ENCODE measurements at regions not wholly inside any gene's neighbourhood (a gene's known extent, or its start where the extent isn't known, plus 50 kb on each side); places are given as distances from the start of the nearest gene placed in this dataset.
A peak's percentile ranks its signal among the peaks of the same experiment; 100 is the strongest.
"Not testable (repeated sequence)": the region's sequence is repeated elsewhere in the genome, so short reads cannot be mapped to it uniquely, and the experiment has no call there.

GRCh38 chr14:26655128-26655527, 57.3 kb upstream of the NOVA1 start:
- H3K4me1 ChIP-seq (ENCODE audit: control insufficient read depth, insufficient read depth, low read length): peaks cover 7% of the 10 kb centered on the region
- no peak overlapping the region for H3K4me3 ChIP-seq (ENCODE audit: low read depth, low read length)
- H3K36me3 ChIP-seq (ENCODE audit: control insufficient read depth, insufficient read depth, low read length): no peaks in the 10 kb centered on the region
- H3K27me3 ChIP-seq (ENCODE audit: control insufficient read depth, insufficient read depth, low read length): no peaks in the 10 kb centered on the region
- H3K9ac ChIP-seq (ENCODE audit: low read depth, low read length): no peak overlapping the region
- no peaks in the 10 kb centered on the region for H3K9me3 ChIP-seq (ENCODE audit: control insufficient read depth, insufficient read depth, low read length)

GRCh38 chr14:26663506-26663905, 65.7 kb upstream of the NOVA1 start:
- Histone ChIP-seq H3K9me3 (ENCODE audit: control insufficient read depth, insufficient read depth, low read length) (no peaks in the 10 kb centered on the region), H3K4me3 (ENCODE audit: low read depth, low read length) (no peak overlapping the region)

GRCh38 chr14:26678732-26679420, 81.0 kb upstream of the NOVA1 start:
- H3K9me3 ChIP-seq (ENCODE audit: control insufficient read depth, insufficient read depth, low read length); H3K4me1 ChIP-seq (ENCODE audit: control insufficient read depth, insufficient read depth, low read length); H3K36me3 ChIP-seq (ENCODE audit: control insufficient read depth, insufficient read depth, low read length); H3K9ac ChIP-seq (ENCODE audit: low read depth, low read length); H3K27me3 ChIP-seq (ENCODE audit: control insufficient read depth, insufficient read depth, low read length): not testable (repeated sequence)
- peak overlapping the region; percentile 23 for H3K4me3 ChIP-seq (ENCODE audit: low read depth, low read length)

More at GRCh38 chr14:26663506-26663905, 65.7 kb upstream of the NOVA1 start:
- Histone ChIP-seq H3K4me1 (ENCODE audit: control insufficient read depth, insufficient read depth, low read length) (no peaks in the 10 kb centered on the region), H3K36me3 (ENCODE audit: control insufficient read depth, insufficient read depth, low read length) (no peaks in the 10 kb centered on the region), H3K27me3 (ENCODE audit: control insufficient read depth, insufficient read depth, low read length) (no peaks in the 10 kb centered on the region), H3K9ac (ENCODE audit: low read depth, low read length) (no peak overlapping the region)

GRCh38 chr14:26685401-26685800, 87.6 kb upstream of the NOVA1 start:
- Histone ChIP-seq H3K27me3 (ENCODE audit: control insufficient read depth, insufficient read depth, low read length) (no peaks in the 10 kb centered on the region), H3K4me1 (ENCODE audit: control insufficient read depth, insufficient read depth, low read length) (peaks cover 4% of the 10 kb centered on the region), H3K36me3 (ENCODE audit: control insufficient read depth, insufficient read depth, low read length) (no peaks in the 10 kb centered on the region), H3K9me3 (ENCODE audit: control insufficient read depth, insufficient read depth, low read length) (peaks cover 6% of the 10 kb centered on the region), H3K9ac (ENCODE audit: low read depth, low read length) (no peak overlapping the region), H3K4me3 (ENCODE audit: low read depth, low read length) (no peak overlapping the region)

- H3K27me3 ChIP-seq (ENCODE audit: control insufficient read depth, insufficient read depth, low read length): no peaks in the 10 kb centered on the region
- H3K9ac ChIP-seq (ENCODE audit: low read depth, low read length): no peak overlapping the region
- H3K4me1 ChIP-seq (ENCODE audit: control insufficient read depth, insufficient read depth, low read length): peaks cover 4% of the 10 kb centered on the region
- H3K4me3 ChIP-seq (ENCODE audit: low read depth, low read length): no peak overlapping the region
- H3K36me3 ChIP-seq (ENCODE audit: control insufficient read depth, insufficient read depth, low read length): no peaks in the 10 kb centered on the region
- H3K9me3 ChIP-seq (ENCODE audit: control insufficient read depth, insufficient read depth, low read length): no peaks in the 10 kb centered on the region
These were observed 89.5 kb upstream of the NOVA1 start for GRCh38 chr14:26687301-26687837.

- Histone ChIP-seq H3K9me3 (ENCODE audit: control insufficient read depth, insufficient read depth, low read length) (no peaks in the 10 kb centered on the region), H3K9ac (ENCODE audit: low read depth, low read length) (no peak overlapping the region), H3K4me1 (ENCODE audit: control insufficient read depth, insufficient read depth, low read length) (no peaks in the 10 kb centered on the region), H3K36me3 (ENCODE audit: control insufficient read depth, insufficient read depth, low read length) (no peaks in the 10 kb centered on the region), H3K4me3 (ENCODE audit: low read depth, low read length) (no peak overlapping the region), H3K27me3 (ENCODE audit: control insufficient read depth, insufficient read depth, low read length) (no peaks in the 10 kb centered on the region)
These were observed 96.7 kb upstream of the NOVA1 start for GRCh38 chr14:26694521-26694920.

- H3K4me3 ChIP-seq (ENCODE audit: low read depth, low read length): no peak overlapping the region
- H3K9me3 ChIP-seq (ENCODE audit: control insufficient read depth, insufficient read depth, low read length): no peaks in the 10 kb centered on the region
- no peaks in the 10 kb centered on the region for H3K36me3 ChIP-seq (ENCODE audit: control insufficient read depth, insufficient read depth, low read length)
These were observed 104.9 kb upstream of the NOVA1 start for GRCh38 chr14:26702721-26703230.

GRCh38 chr14:26703686-26704366, 106.0 kb upstream of the NOVA1 start:
- peaks cover 1% of the 10 kb centered on the region for H3K4me1 ChIP-seq (ENCODE audit: control insufficient read depth, insufficient read depth, low read length)
- H3K9me3 ChIP-seq (ENCODE audit: control insufficient read depth, insufficient read depth, low read length): no peaks in the 10 kb centered on the region
- H3K36me3 ChIP-seq (ENCODE audit: control insufficient read depth, insufficient read depth, low read length): no peaks in the 10 kb centered on the region
- no peak overlapping the region for H3K4me3 ChIP-seq (ENCODE audit: low read depth, low read length)
- no peaks in the 10 kb centered on the region for H3K27me3 ChIP-seq (ENCODE audit: control insufficient read depth, insufficient read depth, low read length)
- no peak overlapping the region for H3K9ac ChIP-seq (ENCODE audit: low read depth, low read length)

More at GRCh38 chr14:26702721-26703230, 104.9 kb upstream of the NOVA1 start:
- no peaks in the 10 kb centered on the region for H3K4me1 ChIP-seq (ENCODE audit: control insufficient read depth, insufficient read depth, low read length)
- no peak overlapping the region for H3K9ac ChIP-seq (ENCODE audit: low read depth, low read length)
- no peaks in the 10 kb centered on the region for H3K27me3 ChIP-seq (ENCODE audit: control insufficient read depth, insufficient read depth, low read length)

GRCh38 chr14:26707234-26707633, 109.4 kb upstream of the NOVA1 start:
- Histone ChIP-seq H3K4me1 (ENCODE audit: control insufficient read depth, insufficient read depth, low read length) (peaks cover 7% of the 10 kb centered on the region), H3K4me3 (ENCODE audit: low read depth, low read length) (no peak overlapping the region), H3K9me3 (ENCODE audit: control insufficient read depth, insufficient read depth, low read length) (no peaks in the 10 kb centered on the region), H3K36me3 (ENCODE audit: control insufficient read depth, insufficient read depth, low read length) (no peaks in the 10 kb centered on the region), H3K9ac (ENCODE audit: low read depth, low read length) (no peak overlapping the region), H3K27me3 (ENCODE audit: control insufficient read depth, insufficient read depth, low read length) (no peaks in the 10 kb centered on the region)

- no peaks in the 10 kb centered on the region for H3K27me3 ChIP-seq (ENCODE audit: control insufficient read depth, insufficient read depth, low read length)
- peaks cover 7% of the 10 kb centered on the region for H3K4me1 ChIP-seq (ENCODE audit: control insufficient read depth, insufficient read depth, low read length)
- no peak overlapping the region for H3K9ac ChIP-seq (ENCODE audit: low read depth, low read length)
- H3K4me3 ChIP-seq (ENCODE audit: low read depth, low read length): no peak overlapping the region
- H3K36me3 ChIP-seq (ENCODE audit: control insufficient read depth, insufficient read depth, low read length): no peaks in the 10 kb centered on the region
- H3K9me3 ChIP-seq (ENCODE audit: control insufficient read depth, insufficient read depth, low read length): no peaks in the 10 kb centered on the region
These were observed 111.2 kb upstream of the NOVA1 start for GRCh38 chr14:26709019-26709418.

GRCh38 chr14:26719514-26719913, 121.7 kb upstream of the NOVA1 start:
- H3K9ac ChIP-seq (ENCODE audit: low read depth, low read length): no peak overlapping the region
- no peaks in the 10 kb centered on the region for H3K4me1 ChIP-seq (ENCODE audit: control insufficient read depth, insufficient read depth, low read length)
- H3K9me3 ChIP-seq (ENCODE audit: control insufficient read depth, insufficient read depth, low read length): no peaks in the 10 kb centered on the region
- H3K4me3 ChIP-seq (ENCODE audit: low read depth, low read length): no peak overlapping the region
- H3K27me3 ChIP-seq (ENCODE audit: control insufficient read depth, insufficient read depth, low read length): no peaks in the 10 kb centered on the region
- no peaks in the 10 kb centered on the region for H3K36me3 ChIP-seq (ENCODE audit: control insufficient read depth, insufficient read depth, low read length)

GRCh38 chr14:26722258-26722657, 124.4 kb upstream of the NOVA1 start:
- Histone ChIP-seq H3K9ac (ENCODE audit: low read depth, low read length) (no peak overlapping the region), H3K9me3 (ENCODE audit: control insufficient read depth, insufficient read depth, low read length) (no peaks in the 10 kb centered on the region), H3K4me1 (ENCODE audit: control insufficient read depth, insufficient read depth, low read length) (no peaks in the 10 kb centered on the region), H3K27me3 (ENCODE audit: control insufficient read depth, insufficient read depth, low read length) (no peaks in the 10 kb centered on the region), H3K36me3 (ENCODE audit: control insufficient read depth, insufficient read depth, low read length) (no peaks in the 10 kb centered on the region), H3K4me3 (ENCODE audit: low read depth, low read length) (no peak overlapping the region)
